K562 (cell line): ENCODE measurements at regions not wholly inside any gene's neighbourhood (a gene's known extent, or its start where the extent isn't known, plus 50 kb on each side); places are given as distances from the start of the nearest gene placed in this dataset.

Experiments
- ATAC-seq: fragments of 200-7000 bp; cut with Tn5 transposase; 3 replicates; pipeline ENCODE4 v1.9.1; 2020; ENCODE audit warnings: moderate library complexity
- BruUV-seq: library from RNA; stranded (reverse); fragments of 400-500 nt; replicated peaks from 2 replicates; lab custom pipeline; 2021; lab: Mats Ljungman, UMichigan
- CTCF ChIA-PET: fragments of 300-600 bp; formaldehyde crosslinking; extraction: SDS; loops from one replicate; lab custom pipeline; 2021; ENCODE audit warnings: low intra/inter-chr PET ratio; lab: Yijun Ruan, JAX
- POLR2A ChIA-PET: fragments of 300-600, 350-650 bp; sonication (Branson Sonifier 250); formaldehyde crosslinking; extraction: SDS; loops from one replicate; lab custom pipeline; 2021; ENCODE audit warnings: antibody characterized with exemption, inconsistent platforms; lab: Yijun Ruan, JAX
- DNase-seq, 4 experiments: peaks; one replicate each; pipeline versions ENCODE4 v3.0.0 to v3.0.0-alpha.2; 2011 to 2018; ENCODE audit warnings: low spot score in 3 of 4, mixed read lengths in 3 of 4; ENCODE audit errors: extremely low read depth in 1 of 4
- FAIRE-seq: peaks from 2 replicates; lab custom pipeline; 2011; peaks lifted over from hg19 to GRCh38; lab: Jason Lieb, UNC
- H2AFZ ChIP-seq: 2 replicates; pipeline ENCODE4 v1.6.0; 2011; ENCODE audit warnings: low read depth, low read length, control low read depth, inconsistent platforms
- H3K27ac ChIP-seq: fragments of 200-600 bp; 3 replicates; pipeline ENCODE4 v1.8.0; 2011; ENCODE audit warnings: low read depth, mild to moderate bottlenecking, control low read depth, inconsistent platforms, low read length, moderate library complexity, mixed read lengths; ENCODE audit errors: extremely low read depth
- H3K27me3 ChIP-seq, 2 experiments: fragments of 300-600 bp in 1 of 2; 2 replicates in 1 of 2; 3 replicates in 1 of 2; pipeline versions ENCODE4 v1.6.0 to v1.8.0; 2011; ENCODE audit warnings: inconsistent platforms in 2 of 2, low read length in 2 of 2, mild to moderate bottlenecking in 1 of 2, mixed read lengths in 1 of 2, moderate library complexity in 1 of 2; ENCODE audit not compliant: control insufficient read depth in 2 of 2, insufficient read depth in 2 of 2
- H3K36me3 ChIP-seq: fragments of 300-600 bp; 3 replicates; pipeline ENCODE4 v1.8.0; 2011; ENCODE audit warnings: mild to moderate bottlenecking, low read length, inconsistent platforms; ENCODE audit not compliant: control insufficient read depth, insufficient read depth
- H3K4me1 ChIP-seq, 2 experiments: fragments of 200-600 bp in 1 of 2; replicated peaks in 1 of 2; 2 replicates in 1 of 2; 3 replicates in 1 of 2; pipeline versions ENCODE4 v1.5.1 to v1.8.0; 2011; ENCODE audit warnings: inconsistent platforms in 2 of 2, low read length in 2 of 2, mild to moderate bottlenecking in 1 of 2, mixed read lengths in 1 of 2, moderate library complexity in 1 of 2; ENCODE audit not compliant: control insufficient read depth in 2 of 2, insufficient read depth in 2 of 2
- H3K4me2 ChIP-seq: 2 replicates; pipeline ENCODE4 v1.6.1; 2011; ENCODE audit warnings: low read length, control low read depth, inconsistent platforms, mixed read lengths; ENCODE audit not compliant: insufficient read depth
- H3K4me3 ChIP-seq: fragments of 200-600 bp; sonication (generic), shearing (Covaris generic); 2 replicates; pipeline ENCODE4 v1.5.1; 2016; ENCODE audit warnings: control low read depth, inconsistent platforms
- H3K79me2 ChIP-seq: fragments of 200-600 bp; 3 replicates; pipeline ENCODE4 v1.8.0; 2011; ENCODE audit warnings: low read length, inconsistent platforms; ENCODE audit not compliant: control insufficient read depth, insufficient read depth
- H3K9ac ChIP-seq, 2 experiments: 2 replicates each; pipeline versions ENCODE4 v1.6.0 to v1.6.1; 2011; ENCODE audit warnings: low read depth in 2 of 2, low read length in 2 of 2, control low read depth in 1 of 2, inconsistent platforms in 1 of 2, mild to moderate bottlenecking in 1 of 2, mixed read lengths in 1 of 2; ENCODE audit not compliant: insufficient read depth in 1 of 2
- H3K9me1 ChIP-seq: one replicate; pipeline ENCODE4 v1.6.0; 2011; ENCODE audit warnings: inconsistent platforms, mild to moderate bottlenecking, low read length, moderate library complexity; ENCODE audit not compliant: control insufficient read depth, insufficient read depth
- H3K9me3 ChIP-seq: replicated peaks from 2 replicates; pipeline ENCODE4 v1.5.1; 2011; ENCODE audit warnings: low read depth, low read length, inconsistent platforms; ENCODE audit not compliant: control insufficient read depth, insufficient read depth
- H4K20me1 ChIP-seq: replicated peaks from 2 replicates; pipeline ENCODE4 v1.6.1; 2011; ENCODE audit warnings: low read length, inconsistent platforms, mixed read lengths; ENCODE audit not compliant: control insufficient read depth, insufficient read depth
- ARID1B ChIP-seq: fragments of 450-650 bp; IDR thresholded peaks from 2 replicates; pipeline ENCODE4 v1.6.1; 2016; ENCODE audit warnings: antibody characterized with exemption, mild to moderate bottlenecking, inconsistent platforms
- CREM ChIP-seq: IDR thresholded peaks from 2 replicates; pipeline ENCODE4 v1.6.1; 2014; ENCODE audit warnings: antibody characterized with exemption, low read depth
- CTBP1 ChIP-seq: fragments of 450-650 bp; IDR thresholded peaks from 2 replicates; pipeline ENCODE4 v1.6.1; 2016; ENCODE audit warnings: borderline replicate concordance
- CUX1 ChIP-seq: fragments of 200-800 bp; sonication (Bioruptor generic); IDR thresholded peaks from 2 replicates; pipeline ENCODE4 v1.6.1; 2016; ENCODE audit warnings: missing genetic modification characterization, missing compliant biosample characterization
- E2F3 ChIP-seq: fragments of 250-450 bp; sonication (Bioruptor Pico); IDR thresholded peaks from 2 replicates; pipeline ENCODE4 v1.4.0; 2020; ENCODE audit warnings: mild to moderate bottlenecking
- GATAD2A ChIP-seq: fragments of 450-650 bp; IDR thresholded peaks from 2 replicates; pipeline ENCODE4 v1.6.1; 2017
- HCFC1 ChIP-seq: IDR thresholded peaks from 2 replicates; pipeline ENCODE4 v1.6.1; 2012; ENCODE audit warnings: low read depth, low read length, improper control_type of control experiment
- HINFP ChIP-seq: fragments of 450-650 bp; conservative IDR thresholded peaks from 2 replicates; pipeline ENCODE4 v1.6.1; 2016; ENCODE audit warnings: missing genetic modification characterization, low read depth, mild to moderate bottlenecking, control low read depth, missing compliant biosample characterization
- SMAD3 ChIP-seq: fragments of 450-650 bp; formaldehyde crosslinking; conservative IDR thresholded peaks from 2 replicates; pipeline ENCODE4 v1.4.0; 2020; ENCODE audit warnings: mild to moderate bottlenecking
- ZBTB2 ChIP-seq: fragments of 450-650 bp; IDR thresholded peaks from 2 replicates; pipeline ENCODE4 v1.6.1; 2016; ENCODE audit warnings: antibody characterized with exemption
- ZNF316 ChIP-seq: fragments of 450-650 bp; IDR thresholded peaks from 2 replicates; pipeline ENCODE4 v1.6.1; 2016
- WGBS: fragments of 100-300 bp; shearing (Covaris generic); methylation state at CpG from one replicate; pipeline ENCODE4 v1.1.6; 2016; ENCODE audit warnings: low coverage, mixed read lengths; ENCODE audit not compliant: insufficient coverage; ENCODE audit errors: missing lambda C conversion rate; 5-methylcytosine and 5-hydroxymethylcytosine counted together
- in situ Hi-C: fragments of 300-500 bp; cut with MboI; formaldehyde crosslinking; loops from 4 replicates; pipeline ENCODE4 v1.15.0; 2018; ENCODE audit warnings: inconsistent platforms, mixed read lengths
- intact Hi-C: fragments of 100-400 bp; cut with micrococcal nuclease; formaldehyde crosslinking; loops from 2 replicates; pipeline ENCODE4 v1.14.2; 2022

- no TSS peak for BruUV-seq
- H3K4me1 ChIP-seq = no peaks in the 10 kb centered on the region; a peak in 1 of 5 replicates
- 9% methylated on average over 1 of the region's 1 CpG for WGBS
- H3K4me3 ChIP-seq = no peak overlapping the region
- H3K27me3 ChIP-seq = no peaks in the 10 kb centered on the region
- FAIRE-seq = peak; percentile 70
- no peaks in the 10 kb centered on the region for H3K79me2 ChIP-seq
- POLR2A ChIA-PET = no interaction called here
- in situ Hi-C loops = no loop called here
- H3K27ac ChIP-seq = no peak overlapping the region
- H3K9me1 ChIP-seq = no peaks in the 10 kb centered on the region
- no peaks in the 10 kb centered on the region for H3K36me3 ChIP-seq
- CTCF ChIA-PET = no interaction called here
- H3K4me2 ChIP-seq = no peak overlapping the region
- H2AFZ ChIP-seq = no peak overlapping the region
- ATAC-seq = no peak
- no peak overlapping the region for H3K9ac ChIP-seq
- peaks cover 3% of the 10 kb centered on the region; the same call in 1 of the 2 replicates for H3K9me3 ChIP-seq
- DNase-seq = peak in 3 of 4 experiments; percentile 12 to 32 (median 20)
- intact Hi-C loops = no loop called here
- no peaks in the 10 kb centered on the region for H4K20me1 ChIP-seq
- TF ChIP-seq GATAD2A (no peak), HINFP (tag) (no peak), CTBP1 (no peak), ZNF316 (peak; percentile 89), CUX1 (CRISPR knock-in tag) (no peak), SMAD3 (CRISPR knock-in tag) (no peak), E2F3 (CRISPR knock-in tag) (no peak), ZBTB2 (peak; percentile 49; the same call in 1 of the 2 replicates), CREM (no peak), ARID1B (peak; percentile 34; the same call in 1 of the 2 replicates), HCFC1 (no peak)
Measured at GRCh38 chr12:33654313-33654712, 214.7 kb upstream of the SYT10 start.
